K562 (cell line): ENCODE measurements at regions not wholly inside any gene's neighbourhood (a gene's known extent, or its start where the extent isn't known, plus 50 kb on each side); places are given as distances from the start of the nearest gene placed in this dataset.

Experiments
- ATAC-seq: fragments of 200-7000 bp; cut with Tn5 transposase; 3 replicates; pipeline ENCODE4 v1.9.1; 2020; ENCODE audit warnings: moderate library complexity
- BruUV-seq: library from RNA; stranded (reverse); fragments of 400-500 nt; replicated peaks from 2 replicates; lab custom pipeline; 2021; lab: Mats Ljungman, UMichigan
- CTCF ChIA-PET: fragments of 300-600 bp; formaldehyde crosslinking; extraction: SDS; loops from one replicate; lab custom pipeline; 2021; ENCODE audit warnings: low intra/inter-chr PET ratio; lab: Yijun Ruan, JAX
- POLR2A ChIA-PET: fragments of 300-600, 350-650 bp; sonication (Branson Sonifier 250); formaldehyde crosslinking; extraction: SDS; loops from one replicate; lab custom pipeline; 2021; ENCODE audit warnings: antibody characterized with exemption, inconsistent platforms; lab: Yijun Ruan, JAX
- DNase-seq, 4 experiments: peaks; one replicate each; pipeline versions ENCODE4 v3.0.0 to v3.0.0-alpha.2; 2011 to 2018; ENCODE audit warnings: low spot score in 3 of 4, mixed read lengths in 3 of 4; ENCODE audit errors: extremely low read depth in 1 of 4
- FAIRE-seq: peaks from 2 replicates; lab custom pipeline; 2011; peaks lifted over from hg19 to GRCh38; lab: Jason Lieb, UNC
- H2AFZ ChIP-seq: 2 replicates; pipeline ENCODE4 v1.6.0; 2011; ENCODE audit warnings: low read depth, low read length, control low read depth, inconsistent platforms
- H3K27ac ChIP-seq: fragments of 200-600 bp; 3 replicates; pipeline ENCODE4 v1.8.0; 2011; ENCODE audit warnings: low read depth, mild to moderate bottlenecking, control low read depth, inconsistent platforms, low read length, moderate library complexity, mixed read lengths; ENCODE audit errors: extremely low read depth
- H3K27me3 ChIP-seq, 2 experiments: fragments of 300-600 bp in 1 of 2; 2 replicates in 1 of 2; 3 replicates in 1 of 2; pipeline versions ENCODE4 v1.6.0 to v1.8.0; 2011; ENCODE audit warnings: inconsistent platforms in 2 of 2, low read length in 2 of 2, mild to moderate bottlenecking in 1 of 2, mixed read lengths in 1 of 2, moderate library complexity in 1 of 2; ENCODE audit not compliant: control insufficient read depth in 2 of 2, insufficient read depth in 2 of 2
- H3K36me3 ChIP-seq: fragments of 300-600 bp; 3 replicates; pipeline ENCODE4 v1.8.0; 2011; ENCODE audit warnings: mild to moderate bottlenecking, low read length, inconsistent platforms; ENCODE audit not compliant: control insufficient read depth, insufficient read depth
- H3K4me1 ChIP-seq, 2 experiments: fragments of 200-600 bp in 1 of 2; replicated peaks in 1 of 2; 2 replicates in 1 of 2; 3 replicates in 1 of 2; pipeline versions ENCODE4 v1.5.1 to v1.8.0; 2011; ENCODE audit warnings: inconsistent platforms in 2 of 2, low read length in 2 of 2, mild to moderate bottlenecking in 1 of 2, mixed read lengths in 1 of 2, moderate library complexity in 1 of 2; ENCODE audit not compliant: control insufficient read depth in 2 of 2, insufficient read depth in 2 of 2
- H3K4me2 ChIP-seq: 2 replicates; pipeline ENCODE4 v1.6.1; 2011; ENCODE audit warnings: low read length, control low read depth, inconsistent platforms, mixed read lengths; ENCODE audit not compliant: insufficient read depth
- H3K4me3 ChIP-seq: fragments of 200-600 bp; sonication (generic), shearing (Covaris generic); 2 replicates; pipeline ENCODE4 v1.5.1; 2016; ENCODE audit warnings: control low read depth, inconsistent platforms
- H3K79me2 ChIP-seq: fragments of 200-600 bp; 3 replicates; pipeline ENCODE4 v1.8.0; 2011; ENCODE audit warnings: low read length, inconsistent platforms; ENCODE audit not compliant: control insufficient read depth, insufficient read depth
- H3K9ac ChIP-seq, 2 experiments: 2 replicates each; pipeline versions ENCODE4 v1.6.0 to v1.6.1; 2011; ENCODE audit warnings: low read depth in 2 of 2, low read length in 2 of 2, control low read depth in 1 of 2, inconsistent platforms in 1 of 2, mild to moderate bottlenecking in 1 of 2, mixed read lengths in 1 of 2; ENCODE audit not compliant: insufficient read depth in 1 of 2
- H3K9me1 ChIP-seq: one replicate; pipeline ENCODE4 v1.6.0; 2011; ENCODE audit warnings: inconsistent platforms, mild to moderate bottlenecking, low read length, moderate library complexity; ENCODE audit not compliant: control insufficient read depth, insufficient read depth
- H3K9me3 ChIP-seq: replicated peaks from 2 replicates; pipeline ENCODE4 v1.5.1; 2011; ENCODE audit warnings: low read depth, low read length, inconsistent platforms; ENCODE audit not compliant: control insufficient read depth, insufficient read depth
- H4K20me1 ChIP-seq: replicated peaks from 2 replicates; pipeline ENCODE4 v1.6.1; 2011; ENCODE audit warnings: low read length, inconsistent platforms, mixed read lengths; ENCODE audit not compliant: control insufficient read depth, insufficient read depth
- ARID3B ChIP-seq: fragments of 250-450 bp; sonication (Bioruptor Pico); IDR thresholded peaks from 2 replicates; pipeline ENCODE4 v1.4.0; 2020; ENCODE audit warnings: borderline replicate concordance
- CBFB ChIP-seq: sonication (generic); formaldehyde crosslinking; IDR thresholded peaks from 2 replicates; pipeline ENCODE4 v1.4.0; 2020; ENCODE audit warnings: mild to moderate bottlenecking, missing genetic modification reagents
- CEBPZ ChIP-seq: fragments of 150-350 bp; IDR thresholded peaks from 2 replicates; pipeline ENCODE4 v1.6.1; 2014; ENCODE audit warnings: low read depth, mild to moderate bottlenecking, low read length, borderline replicate concordance
- CREB1 ChIP-seq, 2 experiments: sonication (generic) in 1 of 2; formaldehyde crosslinking in 1 of 2; IDR thresholded peaks; 2 replicates each; pipeline versions ENCODE4 v1.6.1 to v1.8.0; 2012 to 2022; ENCODE audit warnings: inconsistent platforms in 1 of 2, mild to moderate bottlenecking in 1 of 2, missing genetic modification reagents in 1 of 2, moderate library complexity in 1 of 2
- ILF3 ChIP-seq: fragments of 450-650 bp; IDR thresholded peaks from 2 replicates; pipeline ENCODE4 v1.6.1; 2018; ENCODE audit warnings: antibody characterized with exemption, mild to moderate bottlenecking, moderate library complexity, borderline replicate concordance
- PRMT5 ChIP-seq: sonication (generic); formaldehyde crosslinking; IDR thresholded peaks from 2 replicates; pipeline ENCODE4 v1.5.0; 2020; ENCODE audit warnings: missing genetic modification reagents
- SIN3B ChIP-seq: fragments of 450-650 bp; IDR thresholded peaks from 2 replicates; pipeline ENCODE4 v1.6.1; 2017; ENCODE audit warnings: low read depth, mild to moderate bottlenecking, moderate library complexity
- USF1 ChIP-seq: sonication (generic); formaldehyde crosslinking; IDR thresholded peaks from 2 replicates; pipeline ENCODE4 v1.9.0; 2022; ENCODE audit warnings: mild to moderate bottlenecking, missing genetic modification reagents
- VEZF1 ChIP-seq: fragments of 200-800 bp; sonication (Bioruptor generic); IDR thresholded peaks from 2 replicates; pipeline ENCODE4 v1.6.1; 2017; ENCODE audit warnings: missing genetic modification characterization, missing compliant biosample characterization
- ZNF174 ChIP-seq: fragments of 250-450 bp; sonication (Bioruptor Pico); IDR thresholded peaks from 2 replicates; pipeline ENCODE4 v1.4.0; 2020; ENCODE audit warnings: mild to moderate bottlenecking
- ZNF639 ChIP-seq, 2 experiments: fragments of 200-800 bp in 1 of 2; sonication (Bioruptor generic) in 1 of 2; sonication (generic) in 1 of 2; formaldehyde crosslinking in 1 of 2; IDR thresholded peaks in 1 of 2; conservative IDR thresholded peaks in 1 of 2; 2 replicates each; pipeline versions ENCODE4 v1.5.0 to v1.6.1; 2016 to 2020; ENCODE audit warnings: missing compliant biosample characterization in 1 of 2, missing genetic modification characterization in 1 of 2, missing genetic modification reagents in 1 of 2
- WGBS: fragments of 100-300 bp; shearing (Covaris generic); methylation state at CpG from one replicate; pipeline ENCODE4 v1.1.6; 2016; ENCODE audit warnings: low coverage, mixed read lengths; ENCODE audit not compliant: insufficient coverage; ENCODE audit errors: missing lambda C conversion rate; 5-methylcytosine and 5-hydroxymethylcytosine counted together
- in situ Hi-C: fragments of 300-500 bp; cut with MboI; formaldehyde crosslinking; loops from 4 replicates; pipeline ENCODE4 v1.15.0; 2018; ENCODE audit warnings: inconsistent platforms, mixed read lengths
- intact Hi-C: fragments of 100-400 bp; cut with micrococcal nuclease; formaldehyde crosslinking; loops from 2 replicates; pipeline ENCODE4 v1.14.2; 2022

- no peak overlapping the region for H2AFZ ChIP-seq
- TF ChIP-seq PRMT5 (CRISPR knock-in tag) = no peak
- TF ChIP-seq USF1 (CRISPR knock-in tag) = no peak
- no peak for TF ChIP-seq ILF3
- TF ChIP-seq ZNF174 (CRISPR knock-in tag) = no peak
- TF ChIP-seq SIN3B = no peak
- TF ChIP-seq ARID3B (CRISPR knock-in tag) = no peak
- no peak for TF ChIP-seq CEBPZ
- TF ChIP-seq VEZF1 (CRISPR knock-in tag) = no peak
- no peak for TF ChIP-seq CBFB (CRISPR knock-in tag)
- TF ChIP-seq CREB1 (IDR thresholded peaks at IDR 0.05) = no peak
- no peak for TF ChIP-seq CREB1 (CRISPR knock-in tag; IDR thresholded peaks at IDR 0.05)
- TF ChIP-seq ZNF639 (CRISPR knock-in tag; conservative IDR thresholded peaks at IDR 0.05 in 1 of 2, IDR thresholded peaks at IDR 0.05 in 1 of 2) = no peak
- TF ChIP-seq, all 486 proteins: peak for 0
- H3K27ac ChIP-seq = no peak overlapping the region
- no peaks in the 10 kb centered on the region for H3K9me1 ChIP-seq
- in situ Hi-C loops (no loop called here), intact Hi-C loops (no loop called here)
- ChIA-PET CTCF (no interaction called here), POLR2A (no interaction called here)
- H3K36me3 ChIP-seq = no peaks in the 10 kb centered on the region
- no peaks in the 10 kb centered on the region for H3K9me3 ChIP-seq
- DNase-seq (no peak), ATAC-seq (no peak), FAIRE-seq (no peak)
- H3K4me2 ChIP-seq = no peak overlapping the region
- no peak overlapping the region for H3K4me3 ChIP-seq
- 3% methylated on average over 19 of the region's 22 CpGs for WGBS
- no peaks in the 10 kb centered on the region for H4K20me1 ChIP-seq
- no TSS peak for BruUV-seq
- H3K4me1 ChIP-seq = no peaks in the 10 kb centered on the region
- no peaks in the 10 kb centered on the region for H3K27me3 ChIP-seq
- no peaks in the 10 kb centered on the region for H3K79me2 ChIP-seq
- H3K9ac ChIP-seq = no peak overlapping the region
Observed at GRCh38 chr11:121794671-121795141, 321.3 kb downstream of the BLID start.
